ENCODE measurements at regions not wholly inside any gene's neighbourhood (a gene's known extent, or its start where the extent isn't known, plus 50 kb on each side); places are given as distances from the start of the nearest gene placed in this dataset.

DNA sequence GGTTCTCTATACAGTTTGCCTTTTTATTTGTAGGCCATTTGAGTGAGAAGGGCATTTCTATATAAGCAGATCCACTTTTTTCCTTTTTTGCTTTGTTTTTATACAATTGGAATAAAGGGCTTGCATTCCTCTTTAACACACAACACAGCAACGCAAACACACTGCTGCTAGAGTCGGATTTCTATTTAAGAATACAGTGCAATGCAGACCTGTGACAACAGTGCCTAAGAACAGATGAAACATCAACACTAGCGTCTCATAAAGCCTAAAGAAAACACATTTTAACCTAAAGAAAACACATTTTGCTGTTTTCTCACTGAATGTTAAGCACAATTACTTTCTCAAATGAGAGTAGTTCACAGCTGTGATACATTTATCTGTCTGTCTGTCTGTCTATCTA is 1141.1 kb downstream of the CDH11 start:
- DNase-seq, result no peak
- H3K36me3 ChIP-seq, result no peaks in the 10 kb centered on the region
- no peak overlapping the region for H3K4me3 ChIP-seq
- H3K4me1 ChIP-seq, result no peaks in the 10 kb centered on the region
- H3K9me3 ChIP-seq, result no peaks in the 10 kb centered on the region
- intact Hi-C loops (cut with DNase I; ENCODE audit: low total_unique reads), result no loop called here
- TF ChIP-seq POLR2A (IDR thresholded peaks at IDR 0.05), result no peak
- TF ChIP-seq, protein P1, sequence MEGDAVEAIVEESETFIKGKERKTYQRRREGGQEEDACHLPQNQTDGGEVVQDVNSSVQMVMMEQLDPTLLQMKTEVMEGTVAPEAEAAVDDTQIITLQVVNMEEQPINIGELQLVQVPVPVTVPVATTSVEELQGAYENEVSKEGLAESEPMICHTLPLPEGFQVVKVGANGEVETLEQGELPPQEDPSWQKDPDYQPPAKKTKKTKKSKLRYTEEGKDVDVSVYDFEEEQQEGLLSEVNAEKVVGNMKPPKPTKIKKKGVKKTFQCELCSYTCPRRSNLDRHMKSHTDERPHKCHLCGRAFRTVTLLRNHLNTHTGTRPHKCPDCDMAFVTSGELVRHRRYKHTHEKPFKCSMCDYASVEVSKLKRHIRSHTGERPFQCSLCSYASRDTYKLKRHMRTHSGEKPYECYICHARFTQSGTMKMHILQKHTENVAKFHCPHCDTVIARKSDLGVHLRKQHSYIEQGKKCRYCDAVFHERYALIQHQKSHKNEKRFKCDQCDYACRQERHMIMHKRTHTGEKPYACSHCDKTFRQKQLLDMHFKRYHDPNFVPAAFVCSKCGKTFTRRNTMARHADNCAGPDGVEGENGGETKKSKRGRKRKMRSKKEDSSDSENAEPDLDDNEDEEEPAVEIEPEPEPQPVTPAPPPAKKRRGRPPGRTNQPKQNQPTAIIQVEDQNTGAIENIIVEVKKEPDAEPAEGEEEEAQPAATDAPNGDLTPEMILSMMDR (IDR thresholded peaks at IDR 0.05), result no peak
- H3K27ac ChIP-seq, result no peak overlapping the region
- no peaks in the 10 kb centered on the region for H3K27me3 ChIP-seq

DNA sequence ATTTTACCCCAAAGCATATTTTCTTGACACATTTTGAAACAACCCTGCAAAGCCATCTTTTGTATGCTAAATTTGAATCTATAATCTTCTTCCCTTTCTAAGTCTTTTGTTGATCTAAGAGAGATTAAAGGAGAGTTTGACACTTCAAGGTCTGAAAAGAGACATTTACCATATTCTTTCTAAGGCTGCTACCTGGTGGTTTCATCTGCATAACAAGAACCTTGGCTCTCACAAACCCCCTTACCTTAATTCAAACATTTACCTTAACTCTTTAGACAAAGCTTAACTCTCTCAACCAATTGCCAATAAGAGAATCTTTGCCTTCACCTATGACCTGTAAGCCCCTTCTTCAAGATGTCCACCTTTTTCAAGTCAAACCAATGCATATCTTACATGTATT is 1143.6 kb downstream of the CDH11 start:
- intact Hi-C loops (cut with DNase I; ENCODE audit: low total_unique reads), result no loop called here
- H3K4me3 ChIP-seq, result no peak overlapping the region
- H3K27ac ChIP-seq, result no peak overlapping the region
- no peaks in the 10 kb centered on the region for H3K9me3 ChIP-seq
- H3K36me3 ChIP-seq, result no peaks in the 10 kb centered on the region
- H3K27me3 ChIP-seq, result no peaks in the 10 kb centered on the region
- H3K4me1 ChIP-seq, result no peaks in the 10 kb centered on the region
- TF ChIP-seq POLR2A (IDR thresholded peaks at IDR 0.05), result no peak
- TF ChIP-seq, protein P1 (IDR thresholded peaks at IDR 0.05), result no peak
- no peak for DNase-seq

DNA sequence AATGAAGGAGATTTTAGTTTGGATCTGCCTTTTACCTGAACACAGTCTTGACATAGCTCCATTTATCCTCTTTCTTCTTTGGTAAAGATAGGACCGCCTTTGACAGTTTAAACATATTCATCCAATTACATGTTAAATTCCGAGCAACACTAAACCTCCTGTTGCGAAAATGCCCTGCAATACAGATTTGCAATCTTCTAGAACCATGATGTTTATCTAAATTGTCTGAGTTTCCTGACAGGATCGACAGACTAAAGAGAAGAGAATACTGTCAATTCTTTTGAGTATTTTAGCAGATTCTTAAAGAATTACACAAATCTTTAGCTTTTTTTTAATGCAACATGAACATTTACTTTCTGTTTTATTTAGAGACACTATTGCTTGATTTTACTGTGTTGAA is 1145.5 kb downstream of the CDH11 start:
- Histone ChIP-seq H3K9me3 (no peaks in the 10 kb centered on the region), H3K27ac (no peak overlapping the region), H3K4me1 (no peaks in the 10 kb centered on the region), H3K27me3 (no peaks in the 10 kb centered on the region), H3K4me3 (no peak overlapping the region), H3K36me3 (no peaks in the 10 kb centered on the region)
- no peak for DNase-seq
- TF ChIP-seq, protein P1 (IDR thresholded peaks at IDR 0.05), result no peak
- no peak for TF ChIP-seq POLR2A (IDR thresholded peaks at IDR 0.05)
- intact Hi-C loops (cut with DNase I; ENCODE audit: low total_unique reads), result no loop called here

DNA sequence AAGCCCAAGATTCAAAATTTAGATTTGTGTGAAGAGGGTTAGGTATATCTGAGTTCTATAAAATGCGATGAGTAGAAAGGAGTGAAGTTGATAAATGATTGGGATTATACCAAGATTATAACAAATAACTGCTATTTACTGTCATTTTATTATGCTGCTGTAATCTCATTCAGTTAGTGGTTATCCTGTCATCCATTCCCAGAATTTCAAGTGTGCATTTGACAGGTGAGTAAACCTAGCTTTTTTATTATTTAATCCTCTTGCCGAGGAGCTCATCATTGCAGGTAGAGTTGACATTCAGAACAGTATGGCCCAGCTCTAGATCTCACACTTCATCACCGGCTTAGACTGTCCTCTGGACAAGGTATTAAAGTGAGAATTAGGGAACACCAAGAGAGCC is 1146.2 kb downstream of the CDH11 start:
- TF ChIP-seq, protein P1 (IDR thresholded peaks at IDR 0.05), result no peak
- TF ChIP-seq POLR2A (IDR thresholded peaks at IDR 0.05), result no peak
- no peak for DNase-seq
- H3K9me3 ChIP-seq, result no peaks in the 10 kb centered on the region
- no peaks in the 10 kb centered on the region for H3K27me3 ChIP-seq
- no peaks in the 10 kb centered on the region for H3K4me1 ChIP-seq
- intact Hi-C loops (cut with DNase I; ENCODE audit: low total_unique reads), result no loop called here
- H3K36me3 ChIP-seq, result no peaks in the 10 kb centered on the region
- H3K27ac ChIP-seq, result no peak overlapping the region
- no peak overlapping the region for H3K4me3 ChIP-seq

DNA sequence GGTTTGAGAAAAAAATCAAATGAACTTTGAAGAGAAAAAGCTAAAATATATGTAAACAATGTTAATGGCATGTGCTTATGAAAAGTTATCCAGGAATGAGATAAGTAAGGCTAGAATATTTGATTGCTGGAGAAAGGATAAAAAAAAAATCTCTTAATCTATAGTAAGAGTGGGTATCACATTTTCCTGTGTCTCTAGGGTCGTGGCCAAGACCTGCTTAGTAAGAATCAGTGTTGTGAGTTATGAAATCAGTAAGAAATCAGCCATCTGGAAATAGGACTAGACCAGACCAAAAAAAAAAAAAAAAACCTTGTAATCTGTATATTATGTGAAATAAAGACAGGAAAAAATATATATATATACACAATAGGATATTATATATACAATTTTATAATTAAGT is 1153.9 kb downstream of the CDH11 start:
- intact Hi-C loops (cut with DNase I; ENCODE audit: low total_unique reads), result no loop called here
- H3K4me3 ChIP-seq, result no peak overlapping the region
- no peaks in the 10 kb centered on the region for H3K4me1 ChIP-seq
- no peak for TF ChIP-seq POLR2A (IDR thresholded peaks at IDR 0.05)
- TF ChIP-seq, protein P1 (IDR thresholded peaks at IDR 0.05), result no peak
- no peaks in the 10 kb centered on the region for H3K36me3 ChIP-seq
- H3K27me3 ChIP-seq, result no peaks in the 10 kb centered on the region
- DNase-seq, result no peak
- H3K27ac ChIP-seq, result no peak overlapping the region
- no peaks in the 10 kb centered on the region for H3K9me3 ChIP-seq

Measured in uterus (tissue), 3 donors.